Tibial artery (tissue), 4 donors: ENCODE measurements at regions not wholly inside any gene's neighbourhood (a gene's known extent, or its start where the extent isn't known, plus 50 kb on each side); places are given as distances from the start of the nearest gene placed in this dataset.

ENCODE experiments used
- DNase-seq, 2 donors: peaks; one replicate each; pipeline ENCODE4 v3.0.0-alpha.2; 2019
- H3K27ac ChIP-seq, 2 donors: fragments of 200-600 bp; sonication (generic) in 1 of 2; 1 replicate in 1 of 2; 2 replicates in 1 of 2; pipeline ENCODE4 v1.5.1; 2018 to 2019; ENCODE audit warnings: mild to moderate bottlenecking in 1 of 2
- H3K27me3 ChIP-seq, 2 donors: fragments of 200-600 bp; sonication (generic) in 1 of 2; one replicate each; pipeline versions ENCODE4 v1.5.1 to v1.6.0; 2016 to 2019
- H3K36me3 ChIP-seq, 3 donors: fragments of 200-600 bp; sonication (generic) in 2 of 3; one replicate each; pipeline ENCODE4 v1.5.1; 2016 to 2019; ENCODE audit warnings: mild to moderate bottlenecking in 2 of 3
- H3K4me1 ChIP-seq, 4 donors: fragments of 200-600 bp; sonication (generic) in 2 of 4; 1 replicate in 3 of 4; 2 replicates in 1 of 4; pipeline ENCODE4 v1.5.1; 2016 to 2019
- H3K4me3 ChIP-seq, 2 donors: fragments of 200-600 bp; sonication (generic) in 1 of 2; 1 replicate in 1 of 2; 2 replicates in 1 of 2; pipeline ENCODE4 v1.5.1; 2018 to 2019; ENCODE audit warnings: mild to moderate bottlenecking in 2 of 2
- H3K9me3 ChIP-seq, 3 donors: fragments of 200-600 bp; sonication (generic) in 1 of 3; one replicate each; pipeline ENCODE4 v1.5.1; 2016 to 2019
- intact Hi-C: fragments of 100-400 bp; cut with DNase I; formaldehyde crosslinking; loops from one replicate; pipeline ENCODE4 v1.15.0; 2023; ENCODE audit warnings: low total_unique reads
- TF ChIP-seq, protein P1 (sequence below), 2 experiments: fragments of 200-600 bp in 1 of 2; fragments of 450-650 bp in 1 of 2; IDR thresholded peaks; one replicate each; pipeline ENCODE4 v1.5.1; 2017 to 2019; ENCODE audit warnings: antibody characterized with exemption in 2 of 2, mild to moderate bottlenecking in 1 of 2, moderate library complexity in 1 of 2

- H3K27ac ChIP-seq = no peak overlapping the region
- H3K4me3 ChIP-seq = no peak overlapping the region
- no peaks in the 10 kb centered on the region for H3K4me1 ChIP-seq
- H3K27me3 ChIP-seq = no peaks in the 10 kb centered on the region
- H3K9me3 ChIP-seq = peaks cover 0 to 11% (median 0%) of the 10 kb centered on the region in 3 donors
- H3K36me3 ChIP-seq = no peaks in the 10 kb centered on the region
- intact Hi-C loops = no loop called here
- no peak for DNase-seq
- TF ChIP-seq, protein P1, sequence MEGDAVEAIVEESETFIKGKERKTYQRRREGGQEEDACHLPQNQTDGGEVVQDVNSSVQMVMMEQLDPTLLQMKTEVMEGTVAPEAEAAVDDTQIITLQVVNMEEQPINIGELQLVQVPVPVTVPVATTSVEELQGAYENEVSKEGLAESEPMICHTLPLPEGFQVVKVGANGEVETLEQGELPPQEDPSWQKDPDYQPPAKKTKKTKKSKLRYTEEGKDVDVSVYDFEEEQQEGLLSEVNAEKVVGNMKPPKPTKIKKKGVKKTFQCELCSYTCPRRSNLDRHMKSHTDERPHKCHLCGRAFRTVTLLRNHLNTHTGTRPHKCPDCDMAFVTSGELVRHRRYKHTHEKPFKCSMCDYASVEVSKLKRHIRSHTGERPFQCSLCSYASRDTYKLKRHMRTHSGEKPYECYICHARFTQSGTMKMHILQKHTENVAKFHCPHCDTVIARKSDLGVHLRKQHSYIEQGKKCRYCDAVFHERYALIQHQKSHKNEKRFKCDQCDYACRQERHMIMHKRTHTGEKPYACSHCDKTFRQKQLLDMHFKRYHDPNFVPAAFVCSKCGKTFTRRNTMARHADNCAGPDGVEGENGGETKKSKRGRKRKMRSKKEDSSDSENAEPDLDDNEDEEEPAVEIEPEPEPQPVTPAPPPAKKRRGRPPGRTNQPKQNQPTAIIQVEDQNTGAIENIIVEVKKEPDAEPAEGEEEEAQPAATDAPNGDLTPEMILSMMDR (IDR thresholded peaks at IDR 0.05) = no peak
Observed at GRCh38 chr5:117266280-117266679, 691.7 kb upstream of the SEMA6A start.

- H3K27ac ChIP-seq = no peak overlapping the region
- TF ChIP-seq, protein P1 (IDR thresholded peaks at IDR 0.05) = no peak
- H3K4me1 ChIP-seq = no peaks in the 10 kb centered on the region
- no peak overlapping the region for H3K4me3 ChIP-seq
- intact Hi-C loops = no loop called here
- DNase-seq = no peak
- peaks cover 0 to 11% (median 0%) of the 10 kb centered on the region in 3 donors for H3K9me3 ChIP-seq
- H3K36me3 ChIP-seq = no peaks in the 10 kb centered on the region
- no peaks in the 10 kb centered on the region for H3K27me3 ChIP-seq
Observed at GRCh38 chr5:117263231-117263630, 688.6 kb upstream of the SEMA6A start.

DNA sequence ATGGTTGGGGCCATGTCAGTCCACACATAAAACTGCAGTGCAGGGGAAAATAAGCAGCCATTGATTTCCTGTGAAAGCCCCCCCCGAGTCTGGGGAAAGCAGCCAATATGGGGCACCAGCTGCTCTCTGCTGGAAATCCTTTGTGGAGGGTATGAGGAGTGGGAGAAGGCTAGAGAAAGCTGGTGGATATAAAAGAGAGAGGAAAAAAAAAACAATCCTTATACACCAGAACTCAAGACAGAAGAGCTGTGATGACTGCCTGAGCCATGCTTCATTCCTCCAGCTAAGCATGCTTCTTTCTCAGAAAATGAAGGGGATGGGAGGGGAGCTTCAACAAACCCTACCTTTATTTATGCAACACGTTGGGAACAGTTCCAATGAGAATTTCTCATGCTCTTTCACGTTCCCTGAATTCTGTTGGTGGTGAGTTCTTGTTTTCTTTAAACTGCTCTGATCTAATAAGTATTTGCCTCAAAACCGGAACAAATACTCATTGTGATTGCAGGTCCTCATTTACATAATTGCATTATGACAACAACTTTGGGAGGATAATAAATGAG is 688.0 kb upstream of the SEMA6A start:
- DNase-seq = no peak
- Histone ChIP-seq H3K9me3 (peaks cover 0 to 11% (median 0%) of the 10 kb centered on the region in 3 donors), H3K4me3 (no peak overlapping the region), H3K27me3 (no peaks in the 10 kb centered on the region), H3K4me1 (no peaks in the 10 kb centered on the region), H3K27ac (no peak overlapping the region), H3K36me3 (no peaks in the 10 kb centered on the region)
- TF ChIP-seq, protein P1 (IDR thresholded peaks at IDR 0.05) = no peak
- intact Hi-C loops = no loop called here

DNA sequence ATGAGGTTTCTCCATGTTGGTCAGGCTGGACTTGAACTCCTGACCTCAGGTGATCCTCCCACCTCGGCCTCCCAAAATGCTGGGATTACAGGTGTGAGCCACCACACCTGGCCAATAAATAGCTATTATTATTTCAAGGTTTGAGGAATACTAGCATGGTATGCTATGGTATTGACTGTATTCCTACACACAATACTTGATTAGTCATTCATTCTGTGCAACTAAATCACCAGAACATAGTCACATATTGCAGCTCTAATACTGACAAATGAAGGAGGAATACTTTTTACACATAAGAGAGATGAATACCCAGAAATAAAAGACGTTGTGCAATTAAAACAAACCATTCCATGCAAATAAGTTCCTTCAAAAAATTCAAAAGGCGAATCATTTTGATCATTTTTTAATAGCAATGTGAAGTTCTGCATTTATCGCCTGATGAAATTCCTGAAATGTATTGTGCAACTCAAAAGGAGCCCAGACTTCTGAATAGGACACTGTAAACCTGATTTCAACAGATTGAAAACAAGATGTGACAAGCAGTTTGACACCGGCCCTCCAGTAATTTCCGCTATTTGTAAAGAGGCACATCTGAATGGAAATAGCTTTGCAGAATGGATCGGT is 687.4 kb upstream of the SEMA6A start:
- DNase-seq = no peak
- Histone ChIP-seq H3K36me3 (no peaks in the 10 kb centered on the region), H3K4me3 (no peak overlapping the region), H3K4me1 (no peaks in the 10 kb centered on the region), H3K27ac (no peak overlapping the region), H3K27me3 (no peaks in the 10 kb centered on the region), H3K9me3 (peaks cover 0 to 11% (median 0%) of the 10 kb centered on the region in 3 donors)
- intact Hi-C loops = no loop called here
- TF ChIP-seq, protein P1 (IDR thresholded peaks at IDR 0.05) = no peak

DNA sequence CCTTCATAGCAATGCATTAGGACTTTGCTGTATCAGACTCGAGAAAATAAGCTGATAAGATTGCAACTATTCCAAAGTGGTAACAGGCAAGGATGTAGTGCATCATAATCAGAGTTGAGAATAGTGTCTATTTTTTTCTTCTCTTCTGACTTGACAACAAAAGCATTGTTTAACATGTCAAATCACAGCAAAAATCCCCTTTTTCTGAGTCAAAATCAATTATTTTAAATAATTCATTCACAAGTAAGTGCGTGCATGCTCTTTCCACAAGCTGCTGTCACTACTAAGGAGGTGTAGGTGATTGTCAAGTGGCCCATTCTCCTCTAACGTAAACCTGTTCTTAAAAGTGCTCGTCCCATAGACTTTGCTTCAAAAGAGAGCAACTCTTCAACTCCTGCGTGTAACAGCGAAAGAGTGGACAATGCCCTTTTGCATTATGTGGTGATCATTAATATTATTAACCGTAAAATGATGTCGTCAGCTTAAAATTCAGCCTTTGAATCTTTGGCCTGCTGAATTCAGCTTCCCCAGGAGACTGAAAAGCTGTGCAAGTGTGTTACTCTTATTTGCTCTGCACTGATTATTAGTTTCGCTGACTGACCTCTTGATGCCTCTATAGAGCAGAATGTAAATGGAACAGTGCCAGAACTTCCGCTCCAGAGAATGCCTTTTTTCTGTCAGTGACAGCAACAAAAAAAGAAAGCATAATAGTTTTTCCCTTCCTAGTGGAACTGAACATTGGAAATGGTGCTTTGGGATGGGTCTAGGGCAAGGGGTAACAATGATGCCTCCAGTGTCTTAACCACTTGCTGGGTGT is 680.8 kb upstream of the SEMA6A start:
- Histone ChIP-seq H3K4me3 (no peak overlapping the region), H3K27ac (no peak overlapping the region), H3K4me1 (no peaks in the 10 kb centered on the region), H3K9me3 (no peaks in the 10 kb centered on the region), H3K36me3 (no peaks in the 10 kb centered on the region), H3K27me3 (no peaks in the 10 kb centered on the region)
- intact Hi-C loops = no loop called here
- no peak for DNase-seq
- TF ChIP-seq, protein P1 (IDR thresholded peaks at IDR 0.05) = no peak
